ENCODE measurements at regions not wholly inside any gene's neighbourhood (a gene's known extent, or its start where the extent isn't known, plus 50 kb on each side); places are given as distances from the start of the nearest gene placed in this dataset.
A peak's percentile ranks its signal among the peaks of the same experiment; 100 is the strongest.
"Not testable (repeated sequence)": the region's sequence is repeated elsewhere in the genome, so short reads cannot be mapped to it uniquely, and the experiment has no call there.

DNA sequence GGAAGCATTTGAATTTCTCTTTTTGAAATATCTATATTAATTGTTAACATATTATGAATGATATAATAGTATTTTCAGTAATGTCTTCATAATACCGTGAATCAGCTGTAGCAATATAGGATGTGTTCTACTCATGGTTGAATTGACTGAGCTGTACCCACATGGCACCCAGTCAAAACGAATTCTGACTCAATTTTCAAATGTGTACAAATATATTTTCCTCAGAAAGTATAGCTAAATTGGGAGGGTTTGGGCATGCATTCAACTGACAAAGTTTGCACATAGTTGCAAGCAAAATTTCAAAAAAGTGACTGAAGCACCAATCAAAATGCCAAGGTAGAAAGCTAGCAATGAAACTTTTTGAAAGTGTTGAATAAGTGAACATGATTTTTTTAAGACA, 188.9 kb downstream of the NAF1 start:
- Mint-ChIP-seq H3K36me3 (ENCODE audit: insufficient read depth) (no peaks in the 10 kb centered on the region), H3K27me3 (no peaks in the 10 kb centered on the region), H3K27ac (no peak overlapping the region), H3K4me3 (ENCODE audit: low read depth) (no peak overlapping the region), H3K4me1 (ENCODE audit: low read depth) (no peaks in the 10 kb centered on the region), H3K9me3 (ENCODE audit: low read depth) (peaks cover 3% of the 10 kb centered on the region)
- DNase-seq (ENCODE audit: low spot score, unreplicated experiment): no peak
- no peak for TF ChIP-seq CTCF (IDR thresholded peaks at IDR 0.05; ENCODE audit: unreplicated experiment)

DNA sequence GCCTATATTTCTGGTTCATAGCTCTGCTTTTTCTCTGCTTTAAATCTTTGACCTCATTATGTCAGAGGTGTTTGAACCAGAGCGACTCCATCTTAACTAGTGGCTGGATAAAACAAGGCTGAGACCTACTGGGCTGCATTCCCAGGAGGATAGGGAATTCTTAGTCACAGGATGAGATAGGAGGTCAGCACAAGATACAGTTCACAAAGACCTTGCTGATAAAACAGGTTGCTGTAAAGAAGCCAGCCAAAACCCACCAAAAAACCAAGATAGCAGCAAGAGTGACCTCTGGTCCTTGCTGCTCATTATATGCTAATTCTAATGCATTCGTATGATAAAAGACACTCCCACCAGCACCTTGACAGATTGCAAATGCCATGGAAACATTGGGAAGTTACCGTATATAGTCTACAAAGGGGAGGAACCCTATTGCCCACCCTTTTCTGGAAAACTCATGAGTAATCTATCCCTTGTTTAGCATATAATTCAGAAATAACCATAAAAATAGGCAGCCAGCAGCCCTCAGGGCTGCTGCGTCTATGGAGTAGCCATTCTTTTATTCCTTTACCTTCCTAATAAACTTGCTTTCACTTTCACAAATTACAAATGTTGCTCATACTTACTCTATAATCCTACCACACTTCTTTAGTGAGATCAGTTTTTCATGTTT, 193.9 kb downstream of the NAF1 start:
- Mint-ChIP-seq H3K4me3 (ENCODE audit: low read depth) (no peak overlapping the region), H3K27me3 (no peaks in the 10 kb centered on the region), H3K36me3 (ENCODE audit: insufficient read depth) (no peaks in the 10 kb centered on the region), H3K4me1 (ENCODE audit: low read depth) (no peaks in the 10 kb centered on the region), H3K9me3 (ENCODE audit: low read depth) (no peaks in the 10 kb centered on the region), H3K27ac (no peak overlapping the region)
- DNase-seq (ENCODE audit: low spot score, unreplicated experiment): no peak
- TF ChIP-seq CTCF (IDR thresholded peaks at IDR 0.05; ENCODE audit: unreplicated experiment): no peak

GRCh38 chr4:162969194-162969593, 197.5 kb downstream of the NAF1 start:
- H3K27me3 Mint-ChIP-seq: no peaks in the 10 kb centered on the region
- no peaks in the 10 kb centered on the region for H3K4me1 Mint-ChIP-seq (ENCODE audit: low read depth)

DNA sequence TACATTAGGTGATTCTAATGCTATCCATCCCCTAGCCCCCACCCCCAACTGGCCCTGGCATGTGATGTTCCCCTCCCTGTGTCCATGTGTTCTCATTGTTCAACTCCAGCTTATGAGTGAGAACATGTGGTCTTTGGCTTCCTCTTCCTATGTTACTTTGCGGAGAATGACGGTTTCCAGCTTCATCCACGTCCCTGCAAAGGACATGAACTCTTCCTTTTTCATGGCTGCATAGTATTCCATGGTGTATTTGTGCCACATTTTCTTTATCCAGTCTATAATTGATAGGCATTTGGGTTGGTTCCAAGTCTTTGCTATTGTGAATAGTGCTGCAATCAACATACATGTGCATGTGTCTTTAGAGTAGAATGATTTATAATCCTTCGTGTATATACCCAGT, 200.7 kb downstream of the NAF1 start:
- H3K4me3 Mint-ChIP-seq (ENCODE audit: low read depth); H3K9me3 Mint-ChIP-seq (ENCODE audit: low read depth); H3K27me3 Mint-ChIP-seq; H3K27ac Mint-ChIP-seq; DNase-seq (ENCODE audit: low spot score, unreplicated experiment); H3K4me1 Mint-ChIP-seq (ENCODE audit: low read depth); H3K36me3 Mint-ChIP-seq (ENCODE audit: insufficient read depth): not testable (repeated sequence)

More at GRCh38 chr4:162969194-162969593, 197.5 kb downstream of the NAF1 start:
- TF ChIP-seq CTCF (IDR thresholded peaks at IDR 0.05; ENCODE audit: unreplicated experiment): no peak
- DNase-seq (ENCODE audit: low spot score, unreplicated experiment): no peak
- Mint-ChIP-seq H3K36me3 (ENCODE audit: insufficient read depth) (no peaks in the 10 kb centered on the region), H3K9me3 (ENCODE audit: low read depth) (no peaks in the 10 kb centered on the region), H3K4me3 (ENCODE audit: low read depth) (no peak overlapping the region), H3K27ac (no peak overlapping the region)

DNA sequence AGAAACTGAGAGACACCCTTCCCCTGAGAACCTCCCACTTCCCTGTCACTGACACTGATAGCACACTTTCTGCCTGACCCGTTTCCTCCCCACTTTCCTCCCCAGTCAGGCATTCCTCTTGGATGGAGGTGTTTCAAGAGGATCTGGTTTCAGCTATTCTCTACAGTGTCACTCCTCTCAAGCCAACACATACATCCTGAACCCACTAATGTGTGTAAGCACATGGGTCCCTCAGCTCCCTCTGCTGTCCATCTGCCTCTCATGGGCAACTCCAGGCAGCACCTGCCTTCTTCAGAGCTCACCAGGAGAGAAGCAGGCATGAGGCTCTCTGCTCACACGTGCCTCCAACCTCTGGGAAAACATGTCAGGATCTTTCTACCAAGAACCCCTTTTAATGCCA, 207.6 kb downstream of the NAF1 start:
- Mint-ChIP-seq H3K27ac (no peak overlapping the region), H3K27me3 (no peaks in the 10 kb centered on the region), H3K4me3 (ENCODE audit: low read depth) (no peak overlapping the region), H3K4me1 (ENCODE audit: low read depth) (no peaks in the 10 kb centered on the region), H3K36me3 (ENCODE audit: insufficient read depth) (no peaks in the 10 kb centered on the region), H3K9me3 (ENCODE audit: low read depth) (no peaks in the 10 kb centered on the region)
- TF ChIP-seq CTCF (IDR thresholded peaks at IDR 0.05; ENCODE audit: unreplicated experiment): peak; percentile 25
- no peak for DNase-seq (ENCODE audit: low spot score, unreplicated experiment)

GRCh38 chr4:162957521-162958143, 209.1 kb downstream of the NAF1 start:
- no peak for TF ChIP-seq CTCF (IDR thresholded peaks at IDR 0.05; ENCODE audit: unreplicated experiment)
- DNase-seq (ENCODE audit: low spot score, unreplicated experiment): no peak
- Mint-ChIP-seq H3K9me3 (ENCODE audit: low read depth) (no peaks in the 10 kb centered on the region), H3K4me1 (ENCODE audit: low read depth) (no peaks in the 10 kb centered on the region), H3K27me3 (no peaks in the 10 kb centered on the region), H3K27ac (no peak overlapping the region), H3K4me3 (ENCODE audit: low read depth) (no peak overlapping the region), H3K36me3 (ENCODE audit: insufficient read depth) (no peaks in the 10 kb centered on the region)

Data from progenitor cell of endocrine pancreas (in vitro differentiated cells).